GM23248 (cell line): ENCODE measurements at regions not wholly inside any gene's neighbourhood (a gene's known extent, or its start where the extent isn't known, plus 50 kb on each side); places are given as distances from the start of the nearest gene placed in this dataset.

ENCODE experiments used
- EZH2 ChIP-seq: fragments of 200-600 bp; sonication (generic); IDR thresholded peaks from 2 replicates; pipeline ENCODE4 v1.6.1; 2018; ENCODE audit warnings: antibody characterized with exemption, mild to moderate bottlenecking; ENCODE audit not compliant: insufficient read depth, poor library complexity, severe bottlenecking
- EZH2phosphoT487 ChIP-seq: fragments of 200-600 bp; sonication (generic); IDR thresholded peaks from 2 replicates; pipeline ENCODE4 v1.6.1; 2018; ENCODE audit warnings: antibody characterized with exemption, moderate library complexity, mild to moderate bottlenecking, low read depth; ENCODE audit not compliant: insufficient read depth

DNA sequence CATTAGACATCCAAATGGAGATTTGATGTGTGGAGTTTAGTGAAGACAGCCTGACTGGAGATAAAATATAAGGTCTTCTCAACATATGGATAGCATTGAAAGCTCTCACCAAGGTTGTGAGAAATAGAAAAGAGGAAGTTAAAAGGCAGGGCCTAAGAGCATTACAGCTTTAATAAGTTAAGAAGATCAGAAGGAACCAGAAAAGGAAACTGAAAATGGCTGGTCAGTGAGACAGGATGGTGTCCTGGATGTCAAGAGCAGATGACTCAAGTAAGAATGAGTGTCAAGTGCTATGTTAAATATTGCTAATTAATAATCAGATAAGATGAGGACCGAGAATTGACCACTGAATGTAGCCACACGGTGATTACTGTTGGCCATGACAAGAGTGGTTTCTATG, 642.9 kb downstream of the STPG2 start:
- TF ChIP-seq EZH2 (no peak), EZH2phosphoT487 (no peak)
